ENCODE measurements at regions not wholly inside any gene's neighbourhood (a gene's known extent, or its start where the extent isn't known, plus 50 kb on each side); places are given as distances from the start of the nearest gene placed in this dataset.

DNA sequence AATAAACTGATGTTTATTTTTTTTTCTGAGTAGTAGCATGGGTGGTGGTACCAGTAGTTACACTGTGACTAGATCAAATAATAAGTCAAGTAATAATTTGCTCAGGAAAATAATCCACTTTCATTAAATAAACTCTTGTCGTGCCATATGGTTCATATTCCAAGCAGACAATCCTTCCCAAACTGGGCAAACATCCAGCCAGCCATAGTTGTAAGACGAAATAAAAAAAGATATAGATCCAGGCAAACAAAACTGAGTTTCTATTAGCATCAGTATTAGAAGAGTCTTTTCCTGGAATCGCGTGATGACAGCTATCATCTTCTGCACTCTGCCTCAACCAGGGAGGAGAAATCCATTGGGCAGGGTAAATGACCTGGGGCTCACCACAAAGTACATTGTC lies 508.4 kb upstream of the GOT2 start:
- no peak for TF ChIP-seq POLR2AphosphoS5 (IDR thresholded peaks at IDR 0.05)
- TF ChIP-seq, protein P1, sequence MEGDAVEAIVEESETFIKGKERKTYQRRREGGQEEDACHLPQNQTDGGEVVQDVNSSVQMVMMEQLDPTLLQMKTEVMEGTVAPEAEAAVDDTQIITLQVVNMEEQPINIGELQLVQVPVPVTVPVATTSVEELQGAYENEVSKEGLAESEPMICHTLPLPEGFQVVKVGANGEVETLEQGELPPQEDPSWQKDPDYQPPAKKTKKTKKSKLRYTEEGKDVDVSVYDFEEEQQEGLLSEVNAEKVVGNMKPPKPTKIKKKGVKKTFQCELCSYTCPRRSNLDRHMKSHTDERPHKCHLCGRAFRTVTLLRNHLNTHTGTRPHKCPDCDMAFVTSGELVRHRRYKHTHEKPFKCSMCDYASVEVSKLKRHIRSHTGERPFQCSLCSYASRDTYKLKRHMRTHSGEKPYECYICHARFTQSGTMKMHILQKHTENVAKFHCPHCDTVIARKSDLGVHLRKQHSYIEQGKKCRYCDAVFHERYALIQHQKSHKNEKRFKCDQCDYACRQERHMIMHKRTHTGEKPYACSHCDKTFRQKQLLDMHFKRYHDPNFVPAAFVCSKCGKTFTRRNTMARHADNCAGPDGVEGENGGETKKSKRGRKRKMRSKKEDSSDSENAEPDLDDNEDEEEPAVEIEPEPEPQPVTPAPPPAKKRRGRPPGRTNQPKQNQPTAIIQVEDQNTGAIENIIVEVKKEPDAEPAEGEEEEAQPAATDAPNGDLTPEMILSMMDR (IDR thresholded peaks at IDR 0.05) = no peak

Data from stomach (tissue), 4 donors.